GM10266 (cell line): ENCODE measurements at regions not wholly inside any gene's neighbourhood (a gene's known extent, or its start where the extent isn't known, plus 50 kb on each side); places are given as distances from the start of the nearest gene placed in this dataset.

Source experiments
- DNase-seq: peaks from one replicate; pipeline ENCODE4 v3.0.0; 2012; ENCODE audit errors: extremely low spot score
- CTCF ChIP-seq: IDR thresholded peaks from 2 replicates; pipeline ENCODE4 v1.5.1; 2012; ENCODE audit warnings: mild to moderate bottlenecking, low read depth; ENCODE audit not compliant: control insufficient read depth, insufficient read depth; ENCODE audit errors: missing control alignments

GRCh38 chr4:62898115-62898514 lies 1511.1 kb downstream of the TECRL start:
- no peak for DNase-seq
- TF ChIP-seq CTCF: no peak

- no peak for DNase-seq
- TF ChIP-seq CTCF: no peak
Measured at GRCh38 chr4:62896721-62897120, 1512.5 kb downstream of the TECRL start.

GRCh38 chr4:62881901-62882300 lies 1527.3 kb downstream of the TECRL start:
- TF ChIP-seq CTCF: no peak
- no peak for DNase-seq

- DNase-seq: no peak
- no peak for TF ChIP-seq CTCF
Measured at GRCh38 chr4:62881210-62881609, 1528.0 kb downstream of the TECRL start.

GRCh38 chr4:62872856-62873255 lies 1536.4 kb downstream of the TECRL start:
- no peak for DNase-seq
- TF ChIP-seq CTCF: no peak

- DNase-seq: no peak
- TF ChIP-seq CTCF: no peak
Measured at GRCh38 chr4:62871078-62871477, 1538.2 kb downstream of the TECRL start.

GRCh38 chr4:62870451-62870850 lies 1538.8 kb downstream of the TECRL start:
- TF ChIP-seq CTCF: no peak
- DNase-seq: no peak
